GM19397 (cell line): ENCODE measurements at regions not wholly inside any gene's neighbourhood (a gene's known extent, or its start where the extent isn't known, plus 50 kb on each side); places are given as distances from the start of the nearest gene placed in this dataset.

Experiments used
- ATAC-seq: cut with Tn5 transposase; IDR thresholded peaks from one replicate; pipeline ENCODE4 v1.9.1; 2021; ENCODE audit warnings: mild to moderate bottlenecking, moderate library complexity; ENCODE audit not compliant: unreplicated experiment

- ATAC-seq, result no peak
Observed at GRCh38 chr3:193978030-193978429, 157.9 kb upstream of the HES1 start.

GRCh38 chr3:193978486-193978885 lies 157.5 kb upstream of the HES1 start:
- no peak for ATAC-seq

GRCh38 chr3:193980326-193980725 lies 155.6 kb upstream of the HES1 start:
- ATAC-seq, result no peak

GRCh38 chr3:193980905-193981304 lies 155.0 kb upstream of the HES1 start:
- no peak for ATAC-seq

GRCh38 chr3:193981504-193981903 lies 154.4 kb upstream of the HES1 start:
- no peak for ATAC-seq

- no peak for ATAC-seq
Observed at GRCh38 chr3:193982258-193982659, 153.7 kb upstream of the HES1 start.

- ATAC-seq, result no peak
Observed at GRCh38 chr3:193983846-193984818, 151.8 kb upstream of the HES1 start.

GRCh38 chr3:193984876-193985275 lies 151.1 kb upstream of the HES1 start:
- ATAC-seq, result no peak

GRCh38 chr3:193987186-193987585 lies 148.8 kb upstream of the HES1 start:
- ATAC-seq, result no peak

GRCh38 chr3:193989186-193989585 lies 146.8 kb upstream of the HES1 start:
- ATAC-seq, result no peak

- ATAC-seq, result no peak
Observed at GRCh38 chr3:193991666-193992424, 144.1 kb upstream of the HES1 start.

- ATAC-seq, result no peak
Observed at GRCh38 chr3:193992425-193993037, 143.4 kb upstream of the HES1 start.

- ATAC-seq, result no peak
Observed at GRCh38 chr3:193996221-193996620, 139.7 kb upstream of the HES1 start.

GRCh38 chr3:193996641-193997089 lies 139.3 kb upstream of the HES1 start:
- ATAC-seq, result no peak

- no peak for ATAC-seq
Observed at GRCh38 chr3:193997228-193998122, 138.5 kb upstream of the HES1 start.

GRCh38 chr3:193998123-193998448 lies 137.9 kb upstream of the HES1 start:
- no peak for ATAC-seq

- ATAC-seq, result no peak
Observed at GRCh38 chr3:193998628-193999195, 137.2 kb upstream of the HES1 start.

- ATAC-seq, result no peak
Observed at GRCh38 chr3:194000100-194000499, 135.8 kb upstream of the HES1 start.

- ATAC-seq, result no peak
Observed at GRCh38 chr3:194000712-194001111, 135.2 kb upstream of the HES1 start.
